HG02798 (cell line): ENCODE measurements at regions not wholly inside any gene's neighbourhood (a gene's known extent, or its start where the extent isn't known, plus 50 kb on each side); places are given as distances from the start of the nearest gene placed in this dataset.
A peak's percentile ranks its signal among the peaks of the same experiment; 100 is the strongest.

Source experiments
- ATAC-seq: cut with Tn5 transposase; IDR thresholded peaks from one replicate; pipeline ENCODE4 v1.9.1; 2021; ENCODE audit warnings: mild to moderate bottlenecking; ENCODE audit not compliant: unreplicated experiment, poor library complexity

GRCh38 chr21:17903929-17904639 is 84.9 kb upstream of the C21orf91 start:
- no peak for ATAC-seq

GRCh38 chr21:17903029-17903806 is 84.1 kb upstream of the C21orf91 start:
- ATAC-seq, result no peak

- peak; percentile 41 for ATAC-seq
These were observed 82.4 kb upstream of the C21orf91 start for GRCh38 chr21:17901458-17902079.

- no peak for ATAC-seq
These were observed 81.8 kb upstream of the C21orf91 start for GRCh38 chr21:17900990-17901385.

GRCh38 chr21:17900281-17900989 is 81.3 kb upstream of the C21orf91 start:
- no peak for ATAC-seq

- no peak for ATAC-seq
These were observed 70.0 kb upstream of the C21orf91 start for GRCh38 chr21:17889171-17889570.

- ATAC-seq, result no peak
These were observed 50.0 kb upstream of the C21orf91 start for GRCh38 chr21:17869115-17869514.
